Neuronal stem cell (in vitro differentiated cells): ENCODE measurements at regions not wholly inside any gene's neighbourhood (a gene's known extent, or its start where the extent isn't known, plus 50 kb on each side); places are given as distances from the start of the nearest gene placed in this dataset.

Experiments used
- DNase-seq: peaks from one replicate; pipeline ENCODE4 v3.0.0-alpha.2; 2013; ENCODE audit warnings: low spot score
- H2AFZ ChIP-seq: one replicate; pipeline ENCODE4 v1.6.1; 2013; ENCODE audit warnings: mild to moderate bottlenecking, low read length, inconsistent platforms
- H2AK5ac ChIP-seq: 2 replicates; pipeline ENCODE4 v1.6.1; 2013; ENCODE audit warnings: low read depth, mild to moderate bottlenecking, inconsistent platforms, low read length, moderate library complexity, mixed read lengths
- H2BK120ac ChIP-seq: 2 replicates; pipeline ENCODE4 v1.6.1; 2013; ENCODE audit warnings: low read depth, mild to moderate bottlenecking, inconsistent platforms, low read length, moderate library complexity, mixed read lengths
- H2BK12ac ChIP-seq: one replicate; pipeline ENCODE4 v1.6.1; 2013; ENCODE audit warnings: low read length, inconsistent platforms
- H2BK15ac ChIP-seq: 2 replicates; pipeline ENCODE4 v1.6.1; 2013; ENCODE audit warnings: mild to moderate bottlenecking, low read length, inconsistent platforms, mixed read lengths
- H2BK5ac ChIP-seq: one replicate; pipeline ENCODE4 v1.6.1; 2013; ENCODE audit warnings: inconsistent platforms, mild to moderate bottlenecking, low read length, moderate library complexity
- H3K14ac ChIP-seq: one replicate; pipeline ENCODE4 v1.6.1; 2013; ENCODE audit warnings: low read length, inconsistent platforms
- H3K18ac ChIP-seq: 2 replicates; pipeline ENCODE4 v1.6.1; 2013; ENCODE audit warnings: low read length, inconsistent platforms
- H3K23ac ChIP-seq: 2 replicates; pipeline ENCODE4 v1.6.1; 2013; ENCODE audit warnings: low read depth, mild to moderate bottlenecking, mixed read lengths, low read length, inconsistent platforms; ENCODE audit not compliant: poor library complexity
- H3K27ac ChIP-seq: replicated peaks from 3 replicates; pipeline ENCODE4 v1.5.1; 2013; ENCODE audit warnings: low read length, inconsistent platforms
- H3K27me3 ChIP-seq, 3 experiments: 2 replicates each; pipeline ENCODE4 v1.6.1; 2013; ENCODE audit warnings: low read length in 3 of 3, mild to moderate bottlenecking in 2 of 3, inconsistent platforms in 1 of 3, low read depth in 1 of 3, mixed read lengths in 1 of 3, moderate library complexity in 1 of 3; ENCODE audit not compliant: control insufficient read depth in 3 of 3, insufficient read depth in 3 of 3
- H3K36me3 ChIP-seq, 2 donors: replicated peaks in 1 of 2; 2 replicates each; pipeline ENCODE4 v1.6.1; 2013; ENCODE audit warnings: low read length in 2 of 2; ENCODE audit not compliant: control insufficient read depth in 2 of 2, insufficient read depth in 2 of 2
- H3K4ac ChIP-seq: 2 replicates; pipeline ENCODE4 v1.6.1; 2013; ENCODE audit warnings: inconsistent platforms, mild to moderate bottlenecking, low read length, moderate library complexity
- H3K4me1 ChIP-seq, 2 donors: 1 replicate in 1 of 2; 2 replicates in 1 of 2; pipeline ENCODE4 v1.6.1; 2013; ENCODE audit warnings: low read length in 2 of 2, low read depth in 1 of 2; ENCODE audit not compliant: control insufficient read depth in 2 of 2, insufficient read depth in 1 of 2
- H3K4me2 ChIP-seq: one replicate; pipeline ENCODE4 v1.6.1; 2013; ENCODE audit warnings: mild to moderate bottlenecking, low read length, inconsistent platforms; ENCODE audit not compliant: insufficient read depth, poor library complexity, severe bottlenecking
- H3K4me3 ChIP-seq, 2 donors: 2 replicates each; pipeline ENCODE4 v1.5.1; 2013; ENCODE audit warnings: low read length in 2 of 2, mild to moderate bottlenecking in 2 of 2, inconsistent platforms in 1 of 2, moderate library complexity in 1 of 2
- H3K79me1 ChIP-seq: one replicate; pipeline ENCODE4 v1.6.1; 2013; ENCODE audit warnings: low read depth, mild to moderate bottlenecking, inconsistent platforms, low read length, moderate library complexity
- H3K9ac ChIP-seq: one replicate; pipeline ENCODE4 v1.6.1; 2013; ENCODE audit warnings: mild to moderate bottlenecking, low read depth, low read length, inconsistent platforms; ENCODE audit not compliant: poor library complexity
- H3K9me3 ChIP-seq, 2 donors: replicated peaks in 1 of 2; 2 replicates each; pipeline versions ENCODE3 to v1.6.1; 2013; ENCODE audit warnings: low read length in 2 of 2, mild to moderate bottlenecking in 2 of 2, inconsistent platforms in 1 of 2, low read depth in 1 of 2, mixed read lengths in 1 of 2, moderate library complexity in 1 of 2; ENCODE audit not compliant: control insufficient read depth in 2 of 2, insufficient read depth in 1 of 2
- H4K8ac ChIP-seq: one replicate; pipeline ENCODE4 v1.6.1; 2013; ENCODE audit warnings: low read depth, mild to moderate bottlenecking, inconsistent platforms, low read length, moderate library complexity
- H4K91ac ChIP-seq: one replicate; pipeline ENCODE4 v1.6.1; 2013; ENCODE audit warnings: low read length, low read depth, mild to moderate bottlenecking, inconsistent platforms; ENCODE audit not compliant: poor library complexity
- WGBS, 2 donors: extraction: QIAGEN DNeasy Blood & Tissue Kit; methylation state at CpG; one replicate each; pipeline ENCODE4 v1.1.7; 2013; ENCODE audit warnings: missing lambda C conversion rate in 2 of 2, mixed read lengths in 1 of 2; ENCODE audit not compliant: insufficient read length in 2 of 2, insufficient replicate concordance in 1 of 2; ENCODE audit errors: extremely low coverage in 2 of 2; 5-methylcytosine and 5-hydroxymethylcytosine counted together

DNA sequence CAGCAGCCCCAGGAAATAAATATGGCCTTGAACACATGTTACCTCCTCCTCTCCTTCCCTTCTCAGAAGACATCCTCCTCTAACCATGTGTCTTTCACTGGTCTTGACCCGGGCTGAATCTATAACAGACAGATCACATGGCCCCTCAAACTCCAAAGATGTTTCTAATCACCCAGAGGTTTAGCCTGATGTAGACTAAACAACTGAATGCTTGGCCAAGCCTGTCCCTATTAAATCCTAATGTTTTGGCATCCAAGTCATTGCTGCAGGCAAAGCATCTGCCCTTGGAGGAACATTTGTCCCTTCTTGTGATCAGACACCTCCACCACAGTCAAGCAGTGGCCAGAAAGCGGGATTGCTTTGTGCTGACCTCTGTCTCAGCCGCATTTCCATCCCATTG lies 65.5 kb downstream of the ANKRD60 start:
- no peak for DNase-seq
- no peaks in the 10 kb centered on the region for H3K9me3 ChIP-seq

DNA sequence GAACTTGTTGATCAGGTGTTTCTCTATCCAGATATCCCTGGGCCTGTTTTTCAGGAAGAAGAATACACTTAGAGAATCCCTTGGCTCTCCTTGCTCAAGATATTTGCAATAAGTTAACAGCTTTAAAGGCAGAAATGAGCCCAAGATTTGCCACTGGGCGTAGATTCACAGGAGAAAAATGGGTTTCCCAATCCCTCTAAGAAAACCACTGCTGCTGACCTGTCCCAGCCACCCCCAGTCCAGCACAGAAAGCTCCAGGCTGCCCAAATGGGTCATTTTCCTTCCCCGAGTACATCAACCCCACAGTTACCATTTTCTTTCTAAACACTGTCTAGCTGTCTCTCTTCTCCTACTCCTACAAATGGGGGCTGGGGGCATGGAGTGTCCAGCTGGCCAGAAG lies 67.3 kb downstream of the ANKRD60 start:
- H3K27ac ChIP-seq, result no peak overlapping the region
- H3K79me1 ChIP-seq, result no peaks in the 10 kb centered on the region
- H3K4me1 ChIP-seq, result peaks cover 0 to 5% of the 10 kb centered on the region in 2 donors
- peaks cover 0 to 7% (median 0%) of the 10 kb centered on the region in 3 experiments for H3K27me3 ChIP-seq
- no peak overlapping the region for H3K4me2 ChIP-seq
- no peak overlapping the region for H2AK5ac ChIP-seq
- no peak overlapping the region for H3K23ac ChIP-seq
- WGBS, 2 donors, result no CpG with 5 or more reads among the region's 2 CpGs
- no peak overlapping the region for H3K14ac ChIP-seq
- H3K9ac ChIP-seq, result no peak overlapping the region
- H2BK12ac ChIP-seq, result no peak overlapping the region
- H2AFZ ChIP-seq, result no peak overlapping the region
- H3K18ac ChIP-seq, result no peak overlapping the region
- H4K8ac ChIP-seq, result no peak overlapping the region
- H3K4me3 ChIP-seq, result no peak overlapping the region
- H2BK5ac ChIP-seq, result no peak overlapping the region
- no peaks in the 10 kb centered on the region for H3K9me3 ChIP-seq
- H2BK15ac ChIP-seq, result no peak overlapping the region
- H3K4ac ChIP-seq, result no peak overlapping the region
- no peak for DNase-seq
- H3K36me3 ChIP-seq, result no peaks in the 10 kb centered on the region
- no peak overlapping the region for H4K91ac ChIP-seq
- no peak overlapping the region for H2BK120ac ChIP-seq

More for the DNA sequence above, 65.5 kb downstream of the ANKRD60 start:
- Histone ChIP-seq H3K4me3 (no peak overlapping the region), H4K8ac (no peak overlapping the region), H2BK15ac (no peak overlapping the region), H2BK5ac (no peak overlapping the region), H2AFZ (no peak overlapping the region), H2BK12ac (no peak overlapping the region), H4K91ac (no peak overlapping the region), H3K14ac (no peak overlapping the region), H3K9ac (no peak overlapping the region), H3K27me3 (peaks cover 0 to 11% (median 0%) of the 10 kb centered on the region in 3 experiments), H3K27ac (no peak overlapping the region), H3K4ac (no peak overlapping the region), H3K4me1 (peaks cover 0 to 5% of the 10 kb centered on the region in 2 donors), H3K23ac (no peak overlapping the region), H3K36me3 (no peaks in the 10 kb centered on the region), H2BK120ac (no peak overlapping the region), H2AK5ac (no peak overlapping the region), H3K79me1 (no peaks in the 10 kb centered on the region), H3K4me2 (no peak overlapping the region), H3K18ac (no peak overlapping the region)
- WGBS, 2 donors, result no CpG with 5 or more reads among the region's 3 CpGs

DNA sequence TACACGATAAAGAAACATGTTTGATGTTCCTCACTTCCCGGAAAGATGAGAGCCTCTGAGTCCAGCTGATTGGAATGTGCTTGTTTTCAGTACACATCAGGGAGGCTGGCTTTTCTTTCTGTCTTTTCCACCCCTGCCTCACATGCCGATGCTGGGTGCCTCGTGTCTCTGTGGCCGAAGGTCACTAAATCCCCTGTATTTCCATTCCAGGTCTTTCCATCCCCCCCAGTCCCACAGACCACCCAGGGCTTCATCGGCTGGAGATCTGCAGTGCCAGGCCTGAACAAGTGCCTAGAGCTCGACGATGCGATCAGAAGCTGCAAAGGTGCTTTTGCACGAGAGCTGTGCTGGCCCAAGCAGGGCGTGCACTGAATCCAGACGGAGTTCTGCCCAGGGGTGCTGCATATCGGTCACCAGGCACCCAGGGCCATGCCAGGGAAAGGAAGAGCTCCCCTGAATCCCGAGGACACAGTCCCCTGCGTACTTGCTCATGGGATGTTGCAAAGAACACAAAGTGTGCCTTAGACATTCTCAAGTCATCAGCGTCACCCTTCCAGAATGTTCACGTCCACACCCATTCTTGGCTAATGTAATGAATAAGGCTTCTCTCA lies 67.9 kb downstream of the ANKRD60 start:
- Histone ChIP-seq H2BK15ac (no peak overlapping the region), H2BK120ac (no peak overlapping the region), H3K4ac (no peak overlapping the region), H3K23ac (no peak overlapping the region), H3K79me1 (no peaks in the 10 kb centered on the region), H3K14ac (no peak overlapping the region), H3K9ac (no peak overlapping the region), H3K27me3 (peaks cover 0 to 7% (median 3%) of the 10 kb centered on the region in 3 experiments), H4K8ac (no peak overlapping the region), H2AFZ (no peak overlapping the region), H3K18ac (peak overlapping the region; percentile 89), H3K27ac (no peak overlapping the region), H2BK12ac (no peak overlapping the region), H3K4me2 (no peak overlapping the region), H3K36me3 (no peaks in the 10 kb centered on the region), H3K4me1 (peaks cover 0 to 5% of the 10 kb centered on the region in 2 donors), H3K4me3 (no peak overlapping the region), H3K9me3 (no peaks in the 10 kb centered on the region), H2AK5ac (peak overlapping the region; percentile 40), H2BK5ac (no peak overlapping the region), H4K91ac (no peak overlapping the region)
- DNase-seq, result no peak
- WGBS, 2 donors, result no CpG with 5 or more reads among the region's 17 CpGs

DNA sequence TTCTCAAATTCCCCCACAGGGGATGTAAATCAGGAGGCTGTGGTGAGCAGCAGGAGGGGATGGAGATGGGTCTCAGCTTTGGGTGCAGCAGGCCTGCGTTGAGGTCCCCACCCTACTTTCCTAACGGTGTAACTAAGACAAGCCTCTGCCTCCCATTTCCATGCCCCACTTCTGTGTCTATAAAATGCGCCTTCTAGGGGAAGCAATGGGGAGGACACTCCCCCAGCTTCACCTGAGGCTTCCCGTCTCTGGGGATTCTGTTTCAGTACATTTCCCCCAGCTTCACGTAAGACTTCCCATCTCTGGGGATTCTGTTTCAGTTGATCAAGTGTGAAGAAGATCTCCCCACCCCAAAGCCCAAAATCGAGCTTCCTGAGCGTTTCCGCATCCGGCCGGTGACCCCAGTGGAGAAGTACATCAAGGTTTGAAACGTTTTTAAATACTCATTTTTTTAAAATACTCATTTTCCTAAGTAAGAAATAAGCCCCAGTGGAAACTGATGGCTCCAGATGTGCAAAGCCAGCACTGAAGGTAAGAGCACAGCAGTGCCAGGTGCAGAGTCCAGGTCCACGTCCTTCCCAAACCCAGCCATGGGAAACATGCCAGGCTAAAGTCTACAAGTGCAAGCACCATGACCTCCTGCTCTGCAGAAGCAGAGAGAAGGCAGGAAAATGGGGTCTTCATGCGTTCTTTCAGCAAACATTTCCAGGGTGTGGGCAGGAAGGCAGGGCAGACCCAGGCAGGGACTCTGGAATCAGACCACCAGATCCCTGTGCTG lies 73.1 kb downstream of the ANKRD60 start:
- no peaks in the 10 kb centered on the region for H3K79me1 ChIP-seq
- no peak overlapping the region for H3K4me2 ChIP-seq
- no peak overlapping the region for H2AFZ ChIP-seq
- H2BK15ac ChIP-seq, result no peak overlapping the region
- H3K4me1 ChIP-seq, result peaks cover 0 to 9% of the 10 kb centered on the region in 2 donors
- no peak overlapping the region for H4K91ac ChIP-seq
- H3K27ac ChIP-seq, result no peak overlapping the region
- no peak overlapping the region for H2BK120ac ChIP-seq
- H3K4me3 ChIP-seq, result no peak overlapping the region
- H3K23ac ChIP-seq, result no peak overlapping the region
- H3K4ac ChIP-seq, result no peak overlapping the region
- no peak for DNase-seq
- peaks cover 0 to 19% (median 4%) of the 10 kb centered on the region in 3 experiments for H3K27me3 ChIP-seq
- no peak overlapping the region for H4K8ac ChIP-seq
- H2AK5ac ChIP-seq, result no peak overlapping the region
- no peaks in the 10 kb centered on the region for H3K36me3 ChIP-seq
- no CpG with 5 or more reads among the region's 13 CpGs for WGBS, 2 donors
- H3K9me3 ChIP-seq, result no peaks in the 10 kb centered on the region
- no peak overlapping the region for H2BK5ac ChIP-seq
- no peak overlapping the region for H3K14ac ChIP-seq
- H3K9ac ChIP-seq, result no peak overlapping the region
- H2BK12ac ChIP-seq, result no peak overlapping the region
- H3K18ac ChIP-seq, result peak overlapping the region; percentile 60
